Neuron (in vitro differentiated cells): ENCODE measurements at regions not wholly inside any gene's neighbourhood (a gene's known extent, or its start where the extent isn't known, plus 50 kb on each side); places are given as distances from the start of the nearest gene placed in this dataset.

ENCODE experiments used
- H2AFZ ChIP-seq: one replicate; pipeline ENCODE4 v1.6.1; 2013; ENCODE audit warnings: low read depth, mild to moderate bottlenecking, inconsistent platforms, low read length, moderate library complexity
- H3K27me3 ChIP-seq: one replicate; pipeline ENCODE4 v1.6.1; 2013; ENCODE audit warnings: low read length; ENCODE audit not compliant: insufficient read depth
- H3K36me3 ChIP-seq: one replicate; pipeline ENCODE4 v1.6.1; 2013; ENCODE audit warnings: low read length; ENCODE audit not compliant: insufficient read depth
- H3K4me1 ChIP-seq: one replicate; pipeline ENCODE4 v1.6.1; 2013; ENCODE audit warnings: low read length; ENCODE audit not compliant: insufficient read depth
- H3K4me3 ChIP-seq: 2 replicates; pipeline ENCODE4 v1.5.1; 2013; ENCODE audit warnings: mild to moderate bottlenecking, low read length, moderate library complexity
- H3K9me3 ChIP-seq: one replicate; pipeline ENCODE4 v1.6.1; 2013; ENCODE audit warnings: low read length

GRCh38 chr13:111903143-111903542 lies 163.8 kb upstream of the SOX1 start:
- Histone ChIP-seq H3K9me3 (peaks cover 6% of the 10 kb centered on the region), H3K36me3 (no peaks in the 10 kb centered on the region), H3K27me3 (peaks cover 4% of the 10 kb centered on the region)

GRCh38 chr13:111904166-111904565 lies 162.8 kb upstream of the SOX1 start:
- H3K4me1 ChIP-seq: no peaks in the 10 kb centered on the region

More at GRCh38 chr13:111903143-111903542, 163.8 kb upstream of the SOX1 start:
- H2AFZ ChIP-seq: no peak overlapping the region
- no peak overlapping the region for H3K4me3 ChIP-seq
- H3K4me1 ChIP-seq: no peaks in the 10 kb centered on the region

GRCh38 chr13:111904701-111905608 lies 162.0 kb upstream of the SOX1 start:
- H3K4me3 ChIP-seq: no peak overlapping the region
- peaks cover 6% of the 10 kb centered on the region for H3K9me3 ChIP-seq
- H3K36me3 ChIP-seq: no peaks in the 10 kb centered on the region
- H3K4me1 ChIP-seq: no peaks in the 10 kb centered on the region
- H2AFZ ChIP-seq: no peak overlapping the region
- peaks cover 6% of the 10 kb centered on the region for H3K27me3 ChIP-seq

More at GRCh38 chr13:111904166-111904565, 162.8 kb upstream of the SOX1 start:
- Histone ChIP-seq H3K27me3 (peaks cover 6% of the 10 kb centered on the region), H3K36me3 (no peaks in the 10 kb centered on the region), H2AFZ (no peak overlapping the region), H3K4me3 (no peak overlapping the region), H3K9me3 (peaks cover 6% of the 10 kb centered on the region)

GRCh38 chr13:111905609-111905945 lies 161.4 kb upstream of the SOX1 start:
- no peak overlapping the region for H3K4me3 ChIP-seq
- H2AFZ ChIP-seq: no peak overlapping the region
- peaks cover 8% of the 10 kb centered on the region for H3K9me3 ChIP-seq
- no peaks in the 10 kb centered on the region for H3K4me1 ChIP-seq
- H3K27me3 ChIP-seq: peaks cover 6% of the 10 kb centered on the region
- H3K36me3 ChIP-seq: no peaks in the 10 kb centered on the region

- Histone ChIP-seq H3K27me3 (peaks cover 6% of the 10 kb centered on the region), H3K9me3 (peaks cover 8% of the 10 kb centered on the region), H3K36me3 (no peaks in the 10 kb centered on the region), H3K4me3 (no peak overlapping the region), H2AFZ (no peak overlapping the region), H3K4me1 (no peaks in the 10 kb centered on the region)
Measured at GRCh38 chr13:111906306-111906705, 160.6 kb upstream of the SOX1 start.

- H3K4me1 ChIP-seq: no peaks in the 10 kb centered on the region
- H3K4me3 ChIP-seq: no peak overlapping the region
- H3K36me3 ChIP-seq: no peaks in the 10 kb centered on the region
- H3K27me3 ChIP-seq: peaks cover 6% of the 10 kb centered on the region
- no peak overlapping the region for H2AFZ ChIP-seq
- peaks cover 8% of the 10 kb centered on the region for H3K9me3 ChIP-seq
Measured at GRCh38 chr13:111906816-111907215, 160.1 kb upstream of the SOX1 start.

- Histone ChIP-seq H3K4me3 (no peak overlapping the region), H3K9me3 (peaks cover 8% of the 10 kb centered on the region), H3K4me1 (no peaks in the 10 kb centered on the region), H2AFZ (no peak overlapping the region), H3K27me3 (peaks cover 6% of the 10 kb centered on the region), H3K36me3 (no peaks in the 10 kb centered on the region)
Measured at GRCh38 chr13:111907341-111907880, 159.5 kb upstream of the SOX1 start.

GRCh38 chr13:111908361-111908760 lies 158.6 kb upstream of the SOX1 start:
- H3K27me3 ChIP-seq: peaks cover 6% of the 10 kb centered on the region
- H2AFZ ChIP-seq: no peak overlapping the region
- no peaks in the 10 kb centered on the region for H3K36me3 ChIP-seq
- no peaks in the 10 kb centered on the region for H3K4me1 ChIP-seq
- H3K9me3 ChIP-seq: peaks cover 6% of the 10 kb centered on the region
- no peak overlapping the region for H3K4me3 ChIP-seq

GRCh38 chr13:111908981-111909380 lies 158.0 kb upstream of the SOX1 start:
- Histone ChIP-seq H3K9me3 (peaks cover 6% of the 10 kb centered on the region), H3K36me3 (no peaks in the 10 kb centered on the region), H3K27me3 (peaks cover 6% of the 10 kb centered on the region), H2AFZ (no peak overlapping the region), H3K4me3 (no peak overlapping the region), H3K4me1 (no peaks in the 10 kb centered on the region)

GRCh38 chr13:111909501-111909900 lies 157.4 kb upstream of the SOX1 start:
- Histone ChIP-seq H2AFZ (no peak overlapping the region), H3K4me3 (no peak overlapping the region), H3K27me3 (peaks cover 6% of the 10 kb centered on the region), H3K36me3 (no peaks in the 10 kb centered on the region), H3K4me1 (no peaks in the 10 kb centered on the region), H3K9me3 (peaks cover 6% of the 10 kb centered on the region)

- H3K27me3 ChIP-seq: peaks cover 6% of the 10 kb centered on the region
- H2AFZ ChIP-seq: no peak overlapping the region
- no peaks in the 10 kb centered on the region for H3K4me1 ChIP-seq
- H3K4me3 ChIP-seq: no peak overlapping the region
- H3K9me3 ChIP-seq: peaks cover 6% of the 10 kb centered on the region
- H3K36me3 ChIP-seq: no peaks in the 10 kb centered on the region
Measured at GRCh38 chr13:111909971-111910671, 156.8 kb upstream of the SOX1 start.

GRCh38 chr13:111911121-111911720 lies 155.7 kb upstream of the SOX1 start:
- Histone ChIP-seq H3K9me3 (peaks cover 4% of the 10 kb centered on the region), H3K4me3 (no peak overlapping the region), H3K36me3 (no peaks in the 10 kb centered on the region), H2AFZ (no peak overlapping the region), H3K4me1 (no peaks in the 10 kb centered on the region), H3K27me3 (peaks cover 6% of the 10 kb centered on the region)
